ENCODE measurements at regions not wholly inside any gene's neighbourhood (a gene's known extent, or its start where the extent isn't known, plus 50 kb on each side); places are given as distances from the start of the nearest gene placed in this dataset.
A peak's percentile ranks its signal among the peaks of the same experiment; 100 is the strongest.

DNA sequence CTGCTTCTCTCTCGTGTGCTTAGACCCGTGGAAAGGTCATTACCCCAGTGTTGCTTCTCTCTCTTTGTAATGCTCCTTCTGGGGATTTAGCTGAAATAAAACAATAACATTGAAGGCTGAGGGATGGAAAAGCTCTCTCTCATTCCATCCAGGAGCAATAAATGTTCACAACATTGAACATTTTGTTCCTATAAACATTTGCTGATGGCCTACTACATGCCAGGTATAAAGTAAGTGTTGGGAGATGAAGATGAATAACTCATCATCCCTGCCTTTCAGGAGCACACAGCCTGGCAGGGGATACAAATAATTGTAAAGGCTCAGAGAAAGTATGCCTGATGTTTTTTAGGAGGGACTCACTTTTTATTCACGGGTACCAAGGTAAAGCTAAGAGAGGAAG, 158.1 kb downstream of the KDR start:
- no peaks in the 10 kb centered on the region for H3K36me3 ChIP-seq (ENCODE audit: control insufficient read depth, insufficient read depth, low read length)
- H3K9me3 Mint-ChIP-seq (ENCODE audit: unreplicated experiment): no peaks in the 10 kb centered on the region
- no peak overlapping the region for H3K4me3 Mint-ChIP-seq (ENCODE audit: unreplicated experiment)
- H3K27me3 Mint-ChIP-seq (ENCODE audit: insufficient read depth, unreplicated experiment): peaks cover 22% of the 10 kb centered on the region
- intact Hi-C loops (cut with micrococcal nuclease; ENCODE audit: unreplicated experiment): loop anchor here (10.0 kb wide), 1 partner anchor 122 kb away; no protein-coding TSS in a partner anchor
- no peak for DNase-seq
- no peak overlapping the region for H3K27ac Mint-ChIP-seq (ENCODE audit: unreplicated experiment)
- 0 out of 2 replicates have a peak, but pooled peaks cover 1% of the 10 kb centered on the region for H3K27me3 ChIP-seq (replicated peaks; ENCODE audit: control insufficient read depth, insufficient read depth, low read length)
- no peaks in the 10 kb centered on the region for H3K4me1 ChIP-seq
- POLR2A ChIA-PET: no interaction called here
- TF ChIP-seq, protein P1, sequence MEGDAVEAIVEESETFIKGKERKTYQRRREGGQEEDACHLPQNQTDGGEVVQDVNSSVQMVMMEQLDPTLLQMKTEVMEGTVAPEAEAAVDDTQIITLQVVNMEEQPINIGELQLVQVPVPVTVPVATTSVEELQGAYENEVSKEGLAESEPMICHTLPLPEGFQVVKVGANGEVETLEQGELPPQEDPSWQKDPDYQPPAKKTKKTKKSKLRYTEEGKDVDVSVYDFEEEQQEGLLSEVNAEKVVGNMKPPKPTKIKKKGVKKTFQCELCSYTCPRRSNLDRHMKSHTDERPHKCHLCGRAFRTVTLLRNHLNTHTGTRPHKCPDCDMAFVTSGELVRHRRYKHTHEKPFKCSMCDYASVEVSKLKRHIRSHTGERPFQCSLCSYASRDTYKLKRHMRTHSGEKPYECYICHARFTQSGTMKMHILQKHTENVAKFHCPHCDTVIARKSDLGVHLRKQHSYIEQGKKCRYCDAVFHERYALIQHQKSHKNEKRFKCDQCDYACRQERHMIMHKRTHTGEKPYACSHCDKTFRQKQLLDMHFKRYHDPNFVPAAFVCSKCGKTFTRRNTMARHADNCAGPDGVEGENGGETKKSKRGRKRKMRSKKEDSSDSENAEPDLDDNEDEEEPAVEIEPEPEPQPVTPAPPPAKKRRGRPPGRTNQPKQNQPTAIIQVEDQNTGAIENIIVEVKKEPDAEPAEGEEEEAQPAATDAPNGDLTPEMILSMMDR (IDR thresholded peaks at IDR 0.05; ENCODE audit: insufficient read depth in 1 of 2, low read depth in 1 of 2, low read length in 1 of 2, severe bottlenecking in 1 of 2, unreplicated experiment in 1 of 2): no peak
- no peaks in the 10 kb centered on the region for H3K36me3 Mint-ChIP-seq (ENCODE audit: insufficient read depth, unreplicated experiment)
- peaks cover 6% of the 10 kb centered on the region for H3K4me1 Mint-ChIP-seq (ENCODE audit: low read depth, unreplicated experiment)
- CTCF ChIA-PET: no interaction called here
- no peaks in the 10 kb centered on the region for H3K9me3 ChIP-seq
- no peak overlapping the region for H3K4me3 ChIP-seq (ENCODE audit: low read depth, low read length)
- no TSS peak for BruUV-seq (replicated peaks)

DNA sequence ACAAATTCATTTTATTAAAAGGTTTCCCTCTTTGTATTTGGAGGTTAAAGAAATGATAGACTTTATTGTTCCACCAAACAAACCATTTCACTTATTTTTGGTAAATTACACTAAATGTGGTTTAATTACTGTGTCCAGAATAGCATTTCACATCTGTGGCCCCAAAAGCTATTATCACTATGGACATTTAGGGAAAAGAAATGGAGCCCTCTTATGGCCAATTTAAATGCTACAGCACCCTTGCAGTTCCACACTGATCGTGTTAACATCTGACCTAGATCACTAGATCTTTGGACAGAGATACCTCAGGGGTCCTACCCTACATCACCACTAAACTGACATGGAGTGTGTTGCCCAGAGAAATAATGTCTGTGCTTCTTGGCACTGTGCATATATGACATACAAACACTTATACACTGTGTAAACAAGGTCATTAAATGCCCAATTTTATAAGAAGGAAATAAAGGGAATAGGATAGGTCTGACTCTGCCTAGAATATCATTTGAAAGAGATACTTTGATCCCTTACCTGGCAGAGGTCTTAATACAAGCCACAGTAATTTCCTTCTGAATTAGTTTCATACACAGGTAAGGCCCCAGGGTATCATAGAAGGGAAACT, 163.9 kb downstream of the KDR start:
- ChIA-PET POLR2A (no interaction called here), CTCF (interaction anchor here (0.6 to 1.1 kb wide), 2 partner anchors 10 to 147 kb away, joined by 3 to 4 read pairs; no protein-coding TSS in a partner anchor)
- Mint-ChIP-seq H3K4me3 (ENCODE audit: unreplicated experiment) (no peak overlapping the region), H3K27ac (ENCODE audit: unreplicated experiment) (no peak overlapping the region), H3K9me3 (ENCODE audit: unreplicated experiment) (no peaks in the 10 kb centered on the region), H3K27me3 (ENCODE audit: insufficient read depth, unreplicated experiment) (peaks cover 17% of the 10 kb centered on the region), H3K4me1 (ENCODE audit: low read depth, unreplicated experiment) (no peaks in the 10 kb centered on the region), H3K36me3 (ENCODE audit: insufficient read depth, unreplicated experiment) (no peaks in the 10 kb centered on the region)
- Histone ChIP-seq H3K36me3 (ENCODE audit: control insufficient read depth, insufficient read depth, low read length) (no peaks in the 10 kb centered on the region), H3K4me3 (ENCODE audit: low read depth, low read length) (no peak overlapping the region), H3K4me1 (no peaks in the 10 kb centered on the region), H3K9me3 (no peaks in the 10 kb centered on the region), H3K27me3 (replicated peaks; ENCODE audit: control insufficient read depth, insufficient read depth, low read length) (0 out of 2 replicates have a peak, but pooled peaks cover 1% of the 10 kb centered on the region)
- DNase-seq: peak in 1 of 2 experiments; percentile 21
- no TSS peak for BruUV-seq (replicated peaks)
- intact Hi-C loops (cut with micrococcal nuclease; ENCODE audit: unreplicated experiment): loop anchor here (1.0 to 10.0 kb wide), 3 partner anchors 117 to 638 kb away; no protein-coding TSS in a partner anchor
- TF ChIP-seq, protein P1 (IDR thresholded peaks at IDR 0.05; ENCODE audit: insufficient read depth in 1 of 2, low read depth in 1 of 2, low read length in 1 of 2, severe bottlenecking in 1 of 2, unreplicated experiment in 1 of 2): peak; percentile 22 to 55

DNA sequence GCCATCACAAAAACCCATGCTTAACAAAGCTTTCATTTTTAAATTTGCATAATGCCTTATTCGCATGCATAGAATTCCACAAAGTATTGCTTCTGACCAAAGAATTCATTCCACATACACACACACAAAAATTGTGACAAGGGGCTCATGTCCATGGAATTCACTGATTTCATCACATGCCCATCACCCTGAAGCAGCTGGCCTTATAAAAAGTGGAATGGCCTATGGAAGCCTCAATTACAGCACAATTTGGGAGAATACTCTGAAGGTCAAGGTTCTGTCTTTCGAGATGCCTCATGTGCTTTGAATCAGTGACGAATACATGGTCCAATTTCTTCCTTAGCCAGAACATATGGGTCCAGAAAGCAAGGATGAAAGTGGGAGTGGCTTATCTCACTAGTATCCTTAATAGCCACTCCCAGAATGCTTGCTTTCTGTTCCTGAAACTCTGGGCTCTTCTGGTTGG, 165.7 kb downstream of the KDR start:
- ChIA-PET CTCF (interaction anchor here (1.4 kb wide), 1 partner anchor 15 kb away, joined by 3 read pairs; no protein-coding TSS in a partner anchor), POLR2A (no interaction called here)
- intact Hi-C loops (cut with micrococcal nuclease; ENCODE audit: unreplicated experiment): loop anchor here (10.0 kb wide), 1 partner anchor 115 kb away; no protein-coding TSS in a partner anchor
- peaks cover 11% of the 10 kb centered on the region for H3K27me3 Mint-ChIP-seq (ENCODE audit: insufficient read depth, unreplicated experiment)
- Histone ChIP-seq H3K9me3 (no peaks in the 10 kb centered on the region), H3K4me3 (ENCODE audit: low read depth, low read length) (no peak overlapping the region), H3K36me3 (ENCODE audit: control insufficient read depth, insufficient read depth, low read length) (no peaks in the 10 kb centered on the region), H3K4me1 (no peaks in the 10 kb centered on the region), H3K27me3 (replicated peaks; ENCODE audit: control insufficient read depth, insufficient read depth, low read length) (0 out of 2 replicates have a peak, but pooled peaks cover 1% of the 10 kb centered on the region)
- no peaks in the 10 kb centered on the region for H3K9me3 Mint-ChIP-seq (ENCODE audit: unreplicated experiment)
- no TSS peak for BruUV-seq (replicated peaks)
- no peak overlapping the region for H3K4me3 Mint-ChIP-seq (ENCODE audit: unreplicated experiment)
- H3K4me1 Mint-ChIP-seq (ENCODE audit: low read depth, unreplicated experiment): no peaks in the 10 kb centered on the region
- TF ChIP-seq, protein P1 (IDR thresholded peaks at IDR 0.05; ENCODE audit: insufficient read depth in 1 of 2, low read depth in 1 of 2, low read length in 1 of 2, severe bottlenecking in 1 of 2, unreplicated experiment in 1 of 2): no peak
- no peak overlapping the region for H3K27ac Mint-ChIP-seq (ENCODE audit: unreplicated experiment)
- DNase-seq: no peak
- no peaks in the 10 kb centered on the region for H3K36me3 Mint-ChIP-seq (ENCODE audit: insufficient read depth, unreplicated experiment)

Measured in Caco-2 (cell line).